HUES6 (cell line): ENCODE measurements at regions not wholly inside any gene's neighbourhood (a gene's known extent, or its start where the extent isn't known, plus 50 kb on each side); places are given as distances from the start of the nearest gene placed in this dataset.
A peak's percentile ranks its signal among the peaks of the same experiment; 100 is the strongest.

ENCODE experiments used
- H3K27ac ChIP-seq: 2 replicates; pipeline ENCODE4 v1.7.0; 2013; ENCODE audit warnings: low read depth, mild to moderate bottlenecking, low read length, inconsistent platforms
- H3K27me3 ChIP-seq: 2 replicates; pipeline ENCODE4 v1.6.1; 2013; ENCODE audit warnings: low read length; ENCODE audit not compliant: control insufficient read depth, insufficient read depth
- H3K36me3 ChIP-seq: 2 replicates; pipeline ENCODE4 v1.6.1; 2013; ENCODE audit warnings: low read length; ENCODE audit not compliant: control insufficient read depth, insufficient read depth
- H3K4me1 ChIP-seq: 2 replicates; pipeline ENCODE4 v1.6.1; 2013; ENCODE audit warnings: low read length; ENCODE audit not compliant: control insufficient read depth, insufficient read depth
- H3K4me3 ChIP-seq: 2 replicates; pipeline ENCODE4 v1.5.1; 2013; ENCODE audit warnings: low read depth, low read length
- H3K9ac ChIP-seq: one replicate; pipeline ENCODE4 v1.6.1; 2013; ENCODE audit warnings: mild to moderate bottlenecking, low read length
- H3K9me3 ChIP-seq: 2 replicates; pipeline ENCODE4 v1.6.1; 2013; ENCODE audit warnings: low read depth, low read length; ENCODE audit not compliant: control insufficient read depth, insufficient read depth

DNA sequence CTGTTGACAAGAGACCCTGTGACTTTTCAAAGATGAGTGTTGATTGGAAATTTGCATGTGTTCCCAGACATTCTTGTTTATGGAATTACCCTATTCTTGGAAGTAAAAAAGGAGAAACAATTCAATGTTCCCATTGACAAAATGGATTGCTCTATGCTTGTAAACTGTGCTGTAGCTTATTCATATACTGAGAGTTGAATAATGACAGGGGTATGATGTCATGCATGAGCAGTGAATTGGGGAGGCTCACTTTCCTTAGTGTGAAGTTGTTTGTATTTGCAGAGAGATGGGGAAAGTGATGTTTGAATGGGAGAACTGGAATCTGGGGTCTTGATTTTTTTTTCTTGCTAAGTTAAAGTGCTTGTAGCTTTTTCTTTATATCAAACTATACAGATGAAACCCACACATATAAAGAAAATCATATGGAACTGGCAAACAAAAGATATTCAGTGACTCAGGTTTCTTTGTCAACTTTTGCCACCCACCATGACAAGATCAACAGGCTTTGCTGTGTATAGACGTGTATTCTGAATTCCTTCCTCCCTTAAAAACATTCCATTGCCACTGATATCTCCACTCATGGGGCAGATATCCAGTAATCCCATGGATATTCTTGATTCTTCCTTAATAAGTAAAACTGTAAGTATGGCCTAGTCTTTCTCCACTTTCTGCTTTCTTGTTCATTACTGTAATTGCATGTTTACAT, 97.8 kb upstream of the JAG1 start:
- Histone ChIP-seq H3K36me3 (no peaks in the 10 kb centered on the region), H3K4me1 (peaks cover 18% of the 10 kb centered on the region), H3K27ac (no peak overlapping the region), H3K9ac (no peak overlapping the region), H3K9me3 (no peaks in the 10 kb centered on the region), H3K27me3 (no peaks in the 10 kb centered on the region), H3K4me3 (no peak overlapping the region)

DNA sequence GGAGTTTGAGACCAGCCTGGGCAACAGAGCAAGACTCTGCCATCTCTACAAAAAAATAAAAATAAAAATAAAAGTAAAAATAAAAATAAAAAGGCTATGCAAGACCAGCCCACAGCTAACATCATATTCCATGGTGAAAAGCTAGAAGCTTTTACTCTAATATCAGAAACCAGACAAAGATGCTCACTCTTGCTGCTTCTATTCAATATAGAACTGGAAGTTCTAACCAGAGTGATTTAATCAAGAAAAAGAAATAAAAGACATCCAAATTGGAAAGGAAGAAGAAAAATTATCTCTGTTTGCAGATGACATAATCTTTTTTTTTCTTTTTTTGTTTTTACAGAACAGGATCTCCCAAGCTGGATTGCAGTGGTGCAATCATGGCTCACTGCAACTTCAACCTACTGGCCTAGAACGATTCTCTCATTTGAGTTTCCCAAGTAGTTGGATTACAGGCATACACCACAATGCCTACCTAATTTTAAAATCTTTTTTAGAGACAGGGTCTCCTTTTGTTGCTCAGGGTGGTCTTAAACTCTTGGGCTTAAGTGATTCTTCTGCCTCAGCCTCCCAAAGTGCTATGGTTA, 100.7 kb upstream of the JAG1 start:
- no peaks in the 10 kb centered on the region for H3K36me3 ChIP-seq
- no peak overlapping the region for H3K27ac ChIP-seq
- no peak overlapping the region for H3K4me3 ChIP-seq
- no peaks in the 10 kb centered on the region for H3K9me3 ChIP-seq
- no peaks in the 10 kb centered on the region for H3K27me3 ChIP-seq
- peaks cover 15% of the 10 kb centered on the region for H3K4me1 ChIP-seq
- H3K9ac ChIP-seq: no peak overlapping the region

DNA sequence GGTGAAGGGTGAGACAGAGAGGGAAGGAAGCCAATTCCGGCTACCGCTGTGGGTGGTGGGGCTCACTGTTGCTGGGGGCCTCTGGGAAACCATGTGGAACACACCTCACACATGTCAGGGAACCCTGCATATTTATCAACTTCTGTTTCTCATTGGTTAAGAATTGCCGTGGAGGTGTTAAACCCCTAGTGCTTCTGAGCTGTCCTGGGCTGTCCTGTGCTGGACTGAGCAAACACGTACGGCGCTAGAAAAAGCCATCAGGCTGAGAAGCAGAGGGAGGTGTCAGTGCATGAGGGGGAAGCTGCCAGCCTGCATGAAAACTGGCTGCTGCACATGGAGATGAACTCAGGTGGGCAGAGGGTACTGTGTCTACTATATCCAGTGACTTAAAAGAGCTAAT, 103.9 kb upstream of the JAG1 start:
- no peak overlapping the region for H3K4me3 ChIP-seq
- no peak overlapping the region for H3K27ac ChIP-seq
- H3K27me3 ChIP-seq: no peaks in the 10 kb centered on the region
- H3K4me1 ChIP-seq: peaks cover 19% of the 10 kb centered on the region
- no peak overlapping the region for H3K9ac ChIP-seq
- no peaks in the 10 kb centered on the region for H3K9me3 ChIP-seq
- H3K36me3 ChIP-seq: no peaks in the 10 kb centered on the region

DNA sequence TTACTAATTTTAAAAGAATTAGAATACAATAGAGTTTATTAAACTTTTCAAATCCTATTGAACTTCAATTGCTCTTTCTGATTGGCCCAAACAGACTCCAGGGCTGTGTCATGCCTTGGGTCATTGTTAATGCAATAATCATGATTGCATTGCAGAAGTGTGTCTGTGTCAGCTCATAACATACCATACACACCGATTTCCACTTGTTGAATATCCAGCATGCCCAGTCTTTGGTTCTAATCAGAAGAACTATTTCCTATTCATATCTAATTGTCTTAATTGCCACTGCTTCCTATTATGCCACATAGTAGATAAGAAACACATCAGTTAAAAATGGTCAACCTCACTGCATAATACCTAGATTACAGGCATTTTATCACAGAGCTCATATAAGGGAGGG, 106.1 kb upstream of the JAG1 start:
- no peak overlapping the region for H3K4me3 ChIP-seq
- no peak overlapping the region for H3K27ac ChIP-seq
- H3K27me3 ChIP-seq: no peaks in the 10 kb centered on the region
- no peaks in the 10 kb centered on the region for H3K36me3 ChIP-seq
- H3K9ac ChIP-seq: no peak overlapping the region
- H3K9me3 ChIP-seq: no peaks in the 10 kb centered on the region
- peaks cover 31% of the 10 kb centered on the region for H3K4me1 ChIP-seq

DNA sequence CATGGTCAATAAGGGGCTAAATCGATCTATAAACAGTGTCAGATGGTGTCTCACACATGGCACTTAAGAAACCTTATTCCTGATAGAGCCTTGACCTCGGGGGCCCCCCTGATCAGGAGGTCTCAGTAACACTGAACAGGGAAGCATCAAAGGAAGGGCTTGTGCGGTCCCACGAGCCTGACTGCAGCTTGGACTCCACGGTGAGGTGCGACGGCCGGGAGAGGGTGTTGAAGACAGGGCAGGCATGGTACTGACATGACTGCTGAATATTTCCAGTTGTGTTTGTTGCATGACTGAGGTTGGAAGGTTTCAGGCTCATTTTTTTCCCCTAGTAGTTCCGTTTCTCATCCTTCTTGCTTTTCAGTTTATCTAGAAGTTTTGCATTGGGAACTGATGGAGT, 107.1 kb upstream of the JAG1 start:
- Histone ChIP-seq H3K4me3 (no peak overlapping the region), H3K36me3 (no peaks in the 10 kb centered on the region)

DNA sequence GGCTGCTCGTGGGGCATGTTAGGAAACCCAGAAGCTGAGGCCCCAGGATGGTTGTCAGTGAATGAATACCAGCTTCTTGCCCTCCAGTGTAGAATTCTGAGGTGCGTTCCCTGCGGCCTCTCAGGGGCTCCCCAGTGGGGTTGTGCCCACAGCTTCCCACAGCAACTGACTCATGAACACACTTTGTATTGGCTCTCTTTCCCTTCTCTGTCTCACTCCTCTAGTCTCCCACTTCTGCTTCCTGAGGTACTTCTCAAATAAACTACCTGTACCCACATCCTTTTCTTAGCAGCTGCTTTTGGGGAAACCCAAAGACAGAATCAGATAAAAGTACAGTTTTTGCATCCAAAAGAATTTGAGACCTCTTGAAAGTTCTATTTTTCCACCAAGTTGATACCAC, 107.7 kb upstream of the JAG1 start:
- Histone ChIP-seq H3K9me3 (no peaks in the 10 kb centered on the region), H3K4me1 (peaks cover 32% of the 10 kb centered on the region), H3K4me3 (no peak overlapping the region), H3K27ac (no peak overlapping the region), H3K9ac (no peak overlapping the region), H3K36me3 (no peaks in the 10 kb centered on the region), H3K27me3 (no peaks in the 10 kb centered on the region)

More for the DNA sequence above, 107.1 kb upstream of the JAG1 start:
- no peaks in the 10 kb centered on the region for H3K27me3 ChIP-seq
- peaks cover 32% of the 10 kb centered on the region for H3K4me1 ChIP-seq
- H3K27ac ChIP-seq: no peak overlapping the region
- H3K9ac ChIP-seq: no peak overlapping the region
- no peaks in the 10 kb centered on the region for H3K9me3 ChIP-seq

DNA sequence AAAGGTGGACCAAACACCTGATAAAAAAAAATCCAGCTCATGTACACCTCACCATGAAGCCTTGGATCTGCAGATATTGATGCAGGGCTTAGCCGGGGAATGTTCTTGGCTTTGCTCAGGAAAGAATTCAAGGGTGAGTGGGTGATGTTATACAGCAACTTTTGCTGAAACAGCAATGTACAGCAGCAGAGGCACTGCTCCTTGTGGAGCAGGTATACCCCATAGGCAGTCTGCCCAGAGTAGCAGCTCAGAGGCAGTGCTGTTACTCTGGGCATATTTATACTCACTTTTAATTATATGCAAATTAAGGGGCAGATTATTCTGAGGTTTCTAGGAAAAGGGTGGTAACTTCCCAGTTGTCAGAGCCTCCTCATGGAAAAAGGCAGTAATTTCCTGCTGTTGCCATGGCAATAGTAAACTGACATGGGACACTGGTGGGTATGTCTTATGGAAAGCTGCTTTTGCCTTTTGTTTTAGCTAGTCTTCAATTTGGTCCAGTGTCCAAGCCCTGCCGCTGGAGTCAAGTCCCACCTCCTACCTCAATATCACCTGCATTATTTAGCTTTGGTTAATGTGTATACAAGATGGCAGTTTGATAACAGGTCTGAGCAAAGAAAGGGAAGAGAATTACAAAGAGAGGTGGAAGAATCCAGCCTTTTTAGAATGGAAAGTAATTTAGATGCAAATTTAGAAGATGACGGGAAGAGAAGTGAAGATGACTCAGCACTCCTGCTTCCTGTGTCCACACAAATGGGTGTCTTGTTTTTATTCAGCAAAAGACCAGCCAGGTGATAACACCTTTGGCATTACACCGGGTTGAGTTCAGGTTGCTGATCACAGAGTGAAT, 110.1 kb upstream of the JAG1 start:
- Histone ChIP-seq H3K9ac (peak overlapping the region; percentile 46), H3K27ac (peak overlapping the region; percentile 46), H3K27me3 (no peaks in the 10 kb centered on the region)

DNA sequence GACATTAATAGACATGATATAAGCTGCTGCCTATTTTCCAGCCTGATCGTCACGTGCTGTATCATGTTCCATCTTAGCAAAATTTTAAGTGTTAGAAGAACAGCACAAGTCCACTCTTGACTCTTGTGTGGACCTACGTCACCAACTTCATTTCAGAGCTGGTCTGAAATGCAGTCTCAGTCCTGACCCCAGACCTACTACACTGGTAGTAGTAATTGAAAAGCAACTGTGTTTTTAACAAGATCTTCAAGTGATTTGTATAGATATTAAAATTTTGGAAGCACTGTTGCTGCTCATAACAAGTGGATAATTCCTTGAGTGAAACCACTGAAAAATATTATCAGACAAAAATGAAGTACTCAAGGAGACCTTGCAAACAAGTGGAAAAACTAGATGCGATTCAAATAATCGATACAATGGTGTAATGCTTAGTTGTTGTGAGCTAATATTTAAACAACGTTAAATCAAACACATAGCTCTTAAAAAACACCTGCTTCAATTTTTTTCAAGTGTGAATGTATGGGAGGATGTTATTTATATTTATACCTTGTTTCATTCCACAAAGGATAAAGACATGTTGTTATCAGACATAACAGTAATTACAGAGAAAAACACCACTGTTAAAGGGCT, 110.9 kb upstream of the JAG1 start:
- Histone ChIP-seq H3K4me1 (peaks cover 34% of the 10 kb centered on the region), H3K4me3 (no peak overlapping the region), H3K27ac (peak overlapping the region; percentile 30), H3K27me3 (no peaks in the 10 kb centered on the region), H3K9me3 (no peaks in the 10 kb centered on the region), H3K36me3 (no peaks in the 10 kb centered on the region), H3K9ac (no peak overlapping the region)

More for the DNA sequence above, 110.1 kb upstream of the JAG1 start:
- H3K9me3 ChIP-seq: no peaks in the 10 kb centered on the region
- H3K36me3 ChIP-seq: no peaks in the 10 kb centered on the region
- peaks cover 32% of the 10 kb centered on the region for H3K4me1 ChIP-seq
- H3K4me3 ChIP-seq: no peak overlapping the region

DNA sequence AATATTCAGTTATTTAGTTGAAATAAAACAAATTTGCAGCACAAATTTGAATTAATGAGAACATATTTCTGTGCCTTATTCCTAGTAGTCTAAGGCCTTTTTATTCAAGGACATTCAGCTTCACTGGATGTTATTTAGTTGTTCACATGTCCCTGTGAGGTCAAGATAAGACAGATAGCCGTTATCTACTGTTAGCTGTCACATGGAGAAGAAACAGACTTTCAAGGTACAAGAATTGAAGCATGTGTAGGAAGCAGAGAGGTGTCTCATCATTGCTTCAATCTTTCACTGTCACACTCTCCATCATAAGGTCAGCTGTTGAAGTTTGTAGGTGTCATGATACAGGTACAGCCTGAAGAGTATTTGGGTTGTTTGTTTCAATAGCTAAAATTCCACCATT, 112.9 kb upstream of the JAG1 start:
- Histone ChIP-seq H3K9ac (no peak overlapping the region), H3K27me3 (no peaks in the 10 kb centered on the region), H3K9me3 (no peaks in the 10 kb centered on the region), H3K4me1 (peaks cover 28% of the 10 kb centered on the region), H3K27ac (no peak overlapping the region), H3K4me3 (no peak overlapping the region), H3K36me3 (no peaks in the 10 kb centered on the region)

DNA sequence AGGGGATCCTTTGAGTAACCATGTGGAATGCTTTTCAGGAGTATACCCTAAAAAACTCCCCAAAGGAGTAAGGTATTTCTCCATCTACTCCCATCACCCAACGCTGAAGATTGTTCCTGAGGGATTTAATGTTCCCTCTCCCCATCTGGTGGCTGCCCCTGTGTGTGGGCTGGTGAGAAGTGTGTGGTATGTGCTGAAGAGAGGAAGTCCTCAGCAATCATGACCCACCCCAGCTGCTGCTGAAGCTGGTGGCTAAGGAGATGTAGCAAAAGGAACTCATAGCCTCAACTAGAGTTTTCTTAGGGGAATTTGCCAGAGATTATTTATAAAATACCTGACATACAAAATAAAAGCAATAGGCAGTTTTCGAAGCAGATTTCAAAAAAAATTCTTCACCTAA, 114.3 kb upstream of the JAG1 start:
- Histone ChIP-seq H3K4me1 (peaks cover 28% of the 10 kb centered on the region), H3K27ac (no peak overlapping the region), H3K36me3 (no peaks in the 10 kb centered on the region), H3K27me3 (no peaks in the 10 kb centered on the region), H3K9ac (no peak overlapping the region), H3K4me3 (no peak overlapping the region), H3K9me3 (no peaks in the 10 kb centered on the region)

DNA sequence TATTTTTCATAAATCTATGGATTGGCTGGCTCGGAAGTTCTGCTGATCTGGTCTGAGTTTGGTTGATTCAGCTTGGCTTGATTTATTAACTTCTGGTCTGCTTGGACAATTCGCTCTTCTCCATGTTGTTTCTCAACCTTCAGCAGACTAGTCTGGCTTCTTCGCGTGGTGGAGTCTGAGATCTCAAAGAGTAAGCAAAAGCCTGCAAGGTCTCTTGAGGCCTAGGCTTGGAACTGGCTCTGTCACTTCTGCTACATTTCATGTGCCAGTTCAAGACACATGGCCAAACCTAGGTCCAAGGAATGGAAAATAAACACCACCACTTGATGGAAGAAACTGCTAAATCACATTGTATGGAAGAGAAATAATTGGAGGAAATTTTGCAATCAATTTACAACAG, 115.1 kb upstream of the JAG1 start:
- no peak overlapping the region for H3K9ac ChIP-seq
- no peaks in the 10 kb centered on the region for H3K27me3 ChIP-seq
- H3K4me1 ChIP-seq: peaks cover 28% of the 10 kb centered on the region
- no peaks in the 10 kb centered on the region for H3K36me3 ChIP-seq
- H3K4me3 ChIP-seq: no peak overlapping the region
- H3K27ac ChIP-seq: no peak overlapping the region
- no peaks in the 10 kb centered on the region for H3K9me3 ChIP-seq
